ENCODE measurements at regions not wholly inside any gene's neighbourhood (a gene's known extent, or its start where the extent isn't known, plus 50 kb on each side); places are given as distances from the start of the nearest gene placed in this dataset.

GRCh38 chr13:31670831-31671617, 68.3 kb upstream of the RXFP2 start:
- TF ChIP-seq CBX8 (IDR thresholded peaks at IDR 0.05) (no peak), SMC3 (IDR thresholded peaks at IDR 0.05) (no peak), CTCF (IDR thresholded peaks at IDR 0.05) (no peak)

Data from A549 (cell line).